ENCODE measurements at regions not wholly inside any gene's neighbourhood (a gene's known extent, or its start where the extent isn't known, plus 50 kb on each side); places are given as distances from the start of the nearest gene placed in this dataset.

GRCh38 chr6:79416931-79417330 lies 120.3 kb downstream of the LCA5 start:
- Histone ChIP-seq H3K4me1 (ENCODE audit: insufficient read depth, low read length, poor library complexity, severe bottlenecking) (peaks cover 4% of the 10 kb centered on the region), H3K36me3 (ENCODE audit: insufficient read depth, low read length, poor library complexity, severe bottlenecking) (no peaks in the 10 kb centered on the region), H3K27me3 (replicated peaks; ENCODE audit: insufficient read depth, low read depth, low read length, poor library complexity) (no peaks in the 10 kb centered on the region), H3K4me3 (ENCODE audit: low read depth, low read length, poor library complexity, severe bottlenecking) (no peak overlapping the region), H3K27ac (ENCODE audit: low read depth, low read length, poor library complexity, severe bottlenecking) (no peak overlapping the region), H3K9me3 (ENCODE audit: low read depth, low read length, poor library complexity, severe bottlenecking) (no peaks in the 10 kb centered on the region)
- ChIA-PET POLR2A (ENCODE audit: low non-redundant PET) (no interaction called here), CTCF (no interaction called here)
- DNase-seq (ENCODE audit: low spot score), result no peak
- TF ChIP-seq CTCF (conservative IDR thresholded peaks at IDR 0.05; ENCODE audit: low read depth, low read length) (no peak), EZH2 (IDR thresholded peaks at IDR 0.05; ENCODE audit: borderline replicate concordance, low read depth, low read length, poor library complexity, severe bottlenecking) (no peak)
- BruUV-seq (replicated peaks), result no TSS peak
- intact Hi-C loops (cut with micrococcal nuclease; ENCODE audit: unreplicated experiment), result no loop called here

GRCh38 chr6:79413562-79414002 lies 123.6 kb downstream of the LCA5 start:
- CTCF ChIA-PET, result no interaction called here
- no peak for TF ChIP-seq CTCF (conservative IDR thresholded peaks at IDR 0.05; ENCODE audit: low read depth, low read length)
- no peak for TF ChIP-seq EZH2 (IDR thresholded peaks at IDR 0.05; ENCODE audit: borderline replicate concordance, low read depth, low read length, poor library complexity, severe bottlenecking)
- Histone ChIP-seq H3K4me3 (ENCODE audit: low read depth, low read length, poor library complexity, severe bottlenecking) (no peak overlapping the region), H3K27me3 (replicated peaks; ENCODE audit: insufficient read depth, low read depth, low read length, poor library complexity) (no peaks in the 10 kb centered on the region), H3K9me3 (ENCODE audit: low read depth, low read length, poor library complexity, severe bottlenecking) (no peaks in the 10 kb centered on the region), H3K4me1 (ENCODE audit: insufficient read depth, low read length, poor library complexity, severe bottlenecking) (no peaks in the 10 kb centered on the region), H3K27ac (ENCODE audit: low read depth, low read length, poor library complexity, severe bottlenecking) (no peak overlapping the region), H3K36me3 (ENCODE audit: insufficient read depth, low read length, poor library complexity, severe bottlenecking) (no peaks in the 10 kb centered on the region)
- POLR2A ChIA-PET (ENCODE audit: low non-redundant PET), result no interaction called here
- peak; percentile 8 for DNase-seq (ENCODE audit: low spot score)
- intact Hi-C loops (cut with micrococcal nuclease; ENCODE audit: unreplicated experiment), result no loop called here
- BruUV-seq (replicated peaks), result no TSS peak

- H3K9me3 ChIP-seq (ENCODE audit: low read depth, low read length, poor library complexity, severe bottlenecking), result no peaks in the 10 kb centered on the region
- no peak overlapping the region for H3K27ac ChIP-seq (ENCODE audit: low read depth, low read length, poor library complexity, severe bottlenecking)
- intact Hi-C loops (cut with micrococcal nuclease; ENCODE audit: unreplicated experiment), result no loop called here
- ChIA-PET POLR2A (ENCODE audit: low non-redundant PET) (no interaction called here), CTCF (no interaction called here)
- BruUV-seq (replicated peaks), result no TSS peak
- H3K4me1 ChIP-seq (ENCODE audit: insufficient read depth, low read length, poor library complexity, severe bottlenecking), result no peaks in the 10 kb centered on the region
- no peaks in the 10 kb centered on the region for H3K27me3 ChIP-seq (replicated peaks; ENCODE audit: insufficient read depth, low read depth, low read length, poor library complexity)
- H3K4me3 ChIP-seq (ENCODE audit: low read depth, low read length, poor library complexity, severe bottlenecking), result no peak overlapping the region
- no peak for TF ChIP-seq CTCF (conservative IDR thresholded peaks at IDR 0.05; ENCODE audit: low read depth, low read length)
- TF ChIP-seq EZH2 (IDR thresholded peaks at IDR 0.05; ENCODE audit: borderline replicate concordance, low read depth, low read length, poor library complexity, severe bottlenecking), result no peak
- no peaks in the 10 kb centered on the region for H3K36me3 ChIP-seq (ENCODE audit: insufficient read depth, low read length, poor library complexity, severe bottlenecking)
- no peak for DNase-seq (ENCODE audit: low spot score)
Measured at GRCh38 chr6:79410806-79411205, 126.4 kb downstream of the LCA5 start.

All from A673 (cell line).